ENCODE measurements at regions not wholly inside any gene's neighbourhood (a gene's known extent, or its start where the extent isn't known, plus 50 kb on each side); places are given as distances from the start of the nearest gene placed in this dataset.
A peak's percentile ranks its signal among the peaks of the same experiment; 100 is the strongest.
"Not testable (repeated sequence)": the region's sequence is repeated elsewhere in the genome, so short reads cannot be mapped to it uniquely, and the experiment has no call there.

DNA sequence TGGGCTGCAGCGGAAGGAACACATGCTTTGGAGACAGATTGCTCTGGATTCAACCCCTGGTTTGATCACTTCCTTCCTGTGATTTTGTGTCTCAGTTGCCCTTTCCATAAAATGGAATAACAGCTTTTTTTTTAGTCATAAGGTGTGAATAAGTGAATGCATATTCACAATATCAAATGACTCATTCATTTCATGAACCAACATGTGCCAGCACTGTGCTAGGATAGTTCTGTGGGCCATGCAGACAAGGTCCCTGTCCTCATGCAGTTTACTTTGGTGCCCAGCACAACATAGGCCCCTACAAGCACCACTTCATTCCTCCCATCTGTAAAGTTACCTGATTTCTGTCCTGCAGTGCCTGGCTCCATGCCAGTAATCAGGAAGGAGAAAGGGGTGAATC, 89.4 kb downstream of the TRIM43 start:
- CTCF ChIA-PET, result interaction anchor here (0.9 kb wide), 1 partner anchor 11 kb away, joined by 3 read pairs; no protein-coding TSS in a partner anchor
- H3K27me3 ChIP-seq (ENCODE audit: control insufficient read depth, insufficient read depth, low read length); H3K27ac ChIP-seq (ENCODE audit: low read length); DNase-seq (ENCODE audit: low read depth, low spot score); H3K4me3 ChIP-seq (ENCODE audit: low read depth in 2 of 2, low read length in 2 of 2); H3K36me3 ChIP-seq (ENCODE audit: control insufficient read depth, insufficient read depth, low read length); ATAC-seq; BruUV-seq (replicated peaks); intact Hi-C loops (cut with micrococcal nuclease; ENCODE audit: unreplicated experiment); H3K4me1 ChIP-seq (ENCODE audit: control insufficient read depth, insufficient read depth, low read length); in situ Hi-C loops (cut with HindIII; ENCODE audit: low pct_unique_long_range_greater_than_20kb, low sequenced_read_pairs); POLR2A ChIA-PET; H3K9me3 ChIP-seq (ENCODE audit: control insufficient read depth, insufficient read depth, low read depth, low read length): not testable (repeated sequence)

DNA sequence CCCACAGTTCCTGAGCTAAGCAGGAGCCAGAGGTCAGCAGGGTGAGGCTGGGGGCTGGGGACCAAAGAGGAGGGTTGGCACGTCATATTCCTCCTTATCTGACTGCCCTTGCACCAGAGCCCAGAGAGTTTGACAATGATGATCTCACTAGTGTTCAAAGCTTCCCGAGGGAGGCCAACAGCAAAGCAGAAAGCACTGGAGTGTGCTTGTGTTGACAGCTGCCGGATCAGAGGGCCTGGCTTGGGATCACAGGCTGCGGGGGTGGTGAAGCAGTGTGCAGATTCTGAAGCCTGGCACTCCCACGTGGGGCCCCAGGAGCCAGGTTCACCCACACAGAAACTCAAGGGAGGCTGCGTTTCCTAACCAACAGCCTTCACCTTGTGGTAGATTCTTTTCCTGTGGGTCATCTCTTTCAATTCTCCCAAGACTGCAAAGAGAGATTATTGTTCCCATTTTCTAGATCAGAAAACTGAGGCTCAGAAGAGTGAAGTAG, 89.8 kb downstream of the TRIM43 start:
- H3K4me1 ChIP-seq (ENCODE audit: control insufficient read depth, insufficient read depth, low read length); H3K36me3 ChIP-seq (ENCODE audit: control insufficient read depth, insufficient read depth, low read length); H3K27ac ChIP-seq (ENCODE audit: low read length); in situ Hi-C loops (cut with HindIII; ENCODE audit: low pct_unique_long_range_greater_than_20kb, low sequenced_read_pairs); H3K27me3 ChIP-seq (ENCODE audit: control insufficient read depth, insufficient read depth, low read length); intact Hi-C loops (cut with micrococcal nuclease; ENCODE audit: unreplicated experiment); H3K4me3 ChIP-seq (ENCODE audit: low read depth in 2 of 2, low read length in 2 of 2); H3K9me3 ChIP-seq (ENCODE audit: control insufficient read depth, insufficient read depth, low read depth, low read length); BruUV-seq (replicated peaks); ATAC-seq; DNase-seq (ENCODE audit: low read depth, low spot score); POLR2A ChIA-PET: not testable (repeated sequence)
- CTCF ChIA-PET, result interaction anchor here (0.9 kb wide), 1 partner anchor 11 kb away, joined by 3 read pairs; no protein-coding TSS in a partner anchor

DNA sequence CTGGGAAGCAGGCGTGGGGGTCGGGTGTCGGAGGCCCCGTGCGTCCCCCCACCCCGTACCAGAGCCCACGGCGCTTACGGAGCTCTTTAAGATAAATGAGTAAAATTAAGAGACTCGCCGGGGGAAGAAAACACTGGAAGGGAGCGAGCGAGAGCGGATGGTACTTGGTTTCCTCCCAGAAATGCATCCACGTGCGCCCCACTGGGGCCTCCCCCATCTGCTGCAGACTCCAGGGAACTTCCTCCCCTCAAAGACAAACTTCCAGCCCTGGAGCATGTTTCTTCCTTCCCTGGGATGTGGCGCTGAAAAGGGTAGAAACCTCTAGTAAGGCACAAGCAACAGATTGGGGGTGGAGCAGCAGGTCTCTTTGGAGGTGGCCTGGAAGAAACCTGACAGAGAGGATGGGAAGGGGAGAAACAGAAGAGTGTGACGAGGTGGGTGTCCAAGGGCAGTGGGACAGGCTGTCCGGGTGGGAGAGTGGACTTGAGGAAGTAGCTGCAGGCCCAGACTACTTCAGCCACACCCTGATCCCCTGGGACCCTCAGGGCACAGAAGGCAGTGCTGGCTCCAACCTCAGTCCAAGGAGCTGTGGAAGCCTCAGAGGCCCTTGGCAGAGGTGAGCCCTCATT, 91.2 kb downstream of the TRIM43 start:
- intact Hi-C loops (cut with micrococcal nuclease; ENCODE audit: unreplicated experiment); H3K4me1 ChIP-seq (ENCODE audit: control insufficient read depth, insufficient read depth, low read length); POLR2A ChIA-PET; H3K27ac ChIP-seq (ENCODE audit: low read length); DNase-seq (ENCODE audit: low read depth, low spot score); CTCF ChIA-PET; in situ Hi-C loops (cut with HindIII; ENCODE audit: low pct_unique_long_range_greater_than_20kb, low sequenced_read_pairs); H3K36me3 ChIP-seq (ENCODE audit: control insufficient read depth, insufficient read depth, low read length); H3K9me3 ChIP-seq (ENCODE audit: control insufficient read depth, insufficient read depth, low read depth, low read length); BruUV-seq (replicated peaks); H3K27me3 ChIP-seq (ENCODE audit: control insufficient read depth, insufficient read depth, low read length): not testable (repeated sequence)
- H3K4me3 ChIP-seq (ENCODE audit: low read depth in 2 of 2, low read length in 2 of 2), result peak overlapping the region; percentile 34 to 46
- peak; percentile 65 for ATAC-seq

DNA sequence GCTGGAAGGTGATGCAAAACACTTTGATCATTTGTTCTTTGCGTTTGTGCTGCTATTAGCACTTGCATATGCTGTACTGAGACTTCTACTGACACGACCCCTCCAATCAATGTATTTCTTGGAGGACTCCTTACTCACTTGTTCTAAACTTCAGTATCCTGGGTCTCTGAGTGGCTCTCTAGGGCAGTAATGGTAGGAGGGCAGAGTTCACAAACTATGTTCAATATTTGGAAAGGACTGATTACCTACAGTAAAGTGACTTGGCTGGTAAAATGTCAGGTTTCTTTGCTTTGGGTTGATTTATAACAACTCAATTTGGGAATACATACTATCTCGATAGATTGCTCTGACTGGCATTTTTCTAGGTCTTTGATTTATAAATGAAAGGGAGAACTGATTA, 93.7 kb downstream of the TRIM43 start:
- DNase-seq (ENCODE audit: low read depth, low spot score) (no peak), ATAC-seq (no peak)
- ChIA-PET CTCF (no interaction called here), POLR2A (no interaction called here)
- in situ Hi-C loops (cut with HindIII; ENCODE audit: low pct_unique_long_range_greater_than_20kb, low sequenced_read_pairs) (no loop called here), intact Hi-C loops (cut with micrococcal nuclease; ENCODE audit: unreplicated experiment) (no loop called here)
- BruUV-seq (replicated peaks), result no TSS peak
- no peaks in the 10 kb centered on the region for H3K4me1 ChIP-seq (ENCODE audit: control insufficient read depth, insufficient read depth, low read length)
- H3K36me3 ChIP-seq (ENCODE audit: control insufficient read depth, insufficient read depth, low read length), result no peaks in the 10 kb centered on the region
- H3K9me3 ChIP-seq (ENCODE audit: control insufficient read depth, insufficient read depth, low read depth, low read length), result no peaks in the 10 kb centered on the region
- TF ChIP-seq, protein P1, sequence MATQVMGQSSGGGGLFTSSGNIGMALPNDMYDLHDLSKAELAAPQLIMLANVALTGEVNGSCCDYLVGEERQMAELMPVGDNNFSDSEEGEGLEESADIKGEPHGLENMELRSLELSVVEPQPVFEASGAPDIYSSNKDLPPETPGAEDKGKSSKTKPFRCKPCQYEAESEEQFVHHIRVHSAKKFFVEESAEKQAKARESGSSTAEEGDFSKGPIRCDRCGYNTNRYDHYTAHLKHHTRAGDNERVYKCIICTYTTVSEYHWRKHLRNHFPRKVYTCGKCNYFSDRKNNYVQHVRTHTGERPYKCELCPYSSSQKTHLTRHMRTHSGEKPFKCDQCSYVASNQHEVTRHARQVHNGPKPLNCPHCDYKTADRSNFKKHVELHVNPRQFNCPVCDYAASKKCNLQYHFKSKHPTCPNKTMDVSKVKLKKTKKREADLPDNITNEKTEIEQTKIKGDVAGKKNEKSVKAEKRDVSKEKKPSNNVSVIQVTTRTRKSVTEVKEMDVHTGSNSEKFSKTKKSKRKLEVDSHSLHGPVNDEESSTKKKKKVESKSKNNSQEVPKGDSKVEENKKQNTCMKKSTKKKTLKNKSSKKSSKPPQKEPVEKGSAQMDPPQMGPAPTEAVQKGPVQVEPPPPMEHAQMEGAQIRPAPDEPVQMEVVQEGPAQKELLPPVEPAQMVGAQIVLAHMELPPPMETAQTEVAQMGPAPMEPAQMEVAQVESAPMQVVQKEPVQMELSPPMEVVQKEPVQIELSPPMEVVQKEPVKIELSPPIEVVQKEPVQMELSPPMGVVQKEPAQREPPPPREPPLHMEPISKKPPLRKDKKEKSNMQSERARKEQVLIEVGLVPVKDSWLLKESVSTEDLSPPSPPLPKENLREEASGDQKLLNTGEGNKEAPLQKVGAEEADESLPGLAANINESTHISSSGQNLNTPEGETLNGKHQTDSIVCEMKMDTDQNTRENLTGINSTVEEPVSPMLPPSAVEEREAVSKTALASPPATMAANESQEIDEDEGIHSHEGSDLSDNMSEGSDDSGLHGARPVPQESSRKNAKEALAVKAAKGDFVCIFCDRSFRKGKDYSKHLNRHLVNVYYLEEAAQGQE (IDR thresholded peaks at IDR 0.05; ENCODE audit: insufficient read depth in 1 of 2, low read depth in 2 of 2, low read length in 1 of 2), result no peak
- TF ChIP-seq POLR2AphosphoS5 (IDR thresholded peaks at IDR 0.05; ENCODE audit: low read depth, low read length), result no peak
- H3K27me3 ChIP-seq (ENCODE audit: control insufficient read depth, insufficient read depth, low read length), result 0 out of 2 replicates have a peak, but pooled peaks cover 2% of the 10 kb centered on the region
- H3K27ac ChIP-seq (ENCODE audit: low read length), result no peak overlapping the region
- no peak overlapping the region for H3K4me3 ChIP-seq (ENCODE audit: low read depth in 2 of 2, low read length in 2 of 2)

DNA sequence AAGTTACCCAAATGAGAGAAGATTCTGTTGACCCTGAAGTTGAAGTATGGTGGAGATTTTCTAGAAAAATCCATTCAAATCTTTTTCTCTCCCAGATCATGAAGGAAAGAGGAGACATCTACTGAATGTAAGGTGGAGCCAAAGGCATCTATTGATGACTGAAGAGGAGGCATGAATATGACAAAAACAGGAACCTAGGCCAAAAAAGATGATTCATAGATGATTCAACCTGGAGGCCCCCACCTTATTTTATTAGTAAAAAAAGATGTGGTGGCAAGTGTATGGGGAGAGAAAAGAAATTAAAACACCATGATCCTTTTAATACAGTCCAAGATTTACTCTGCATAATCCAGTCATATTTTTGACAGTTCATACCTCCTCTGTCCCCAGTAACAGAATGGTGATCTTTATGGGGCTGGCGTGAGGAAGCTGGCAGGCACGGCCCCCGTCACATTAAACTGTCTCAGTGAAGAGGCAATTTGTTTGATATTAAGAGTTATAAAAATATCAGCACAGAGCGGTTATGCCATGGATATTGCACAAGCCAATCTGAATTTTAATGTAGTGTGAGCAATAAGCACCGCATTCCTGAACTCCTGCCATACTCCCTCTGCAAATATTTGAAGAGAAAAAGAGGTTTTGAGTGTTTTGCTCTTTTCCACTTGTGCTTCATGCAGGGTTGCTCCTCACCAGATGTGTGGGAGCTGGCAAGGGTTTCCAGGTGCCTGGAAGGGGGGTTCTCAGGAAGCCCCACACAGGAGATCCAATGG, 94.4 kb downstream of the TRIM43 start:
- POLR2A ChIA-PET; H3K27ac ChIP-seq (ENCODE audit: low read length); H3K4me1 ChIP-seq (ENCODE audit: control insufficient read depth, insufficient read depth, low read length); H3K9me3 ChIP-seq (ENCODE audit: control insufficient read depth, insufficient read depth, low read depth, low read length); intact Hi-C loops (cut with micrococcal nuclease; ENCODE audit: unreplicated experiment); H3K27me3 ChIP-seq (ENCODE audit: control insufficient read depth, insufficient read depth, low read length); BruUV-seq (replicated peaks); H3K36me3 ChIP-seq (ENCODE audit: control insufficient read depth, insufficient read depth, low read length); DNase-seq (ENCODE audit: low read depth, low spot score); ATAC-seq; H3K4me3 ChIP-seq (ENCODE audit: low read depth in 2 of 2, low read length in 2 of 2); in situ Hi-C loops (cut with HindIII; ENCODE audit: low pct_unique_long_range_greater_than_20kb, low sequenced_read_pairs); CTCF ChIA-PET: not testable (repeated sequence)

DNA sequence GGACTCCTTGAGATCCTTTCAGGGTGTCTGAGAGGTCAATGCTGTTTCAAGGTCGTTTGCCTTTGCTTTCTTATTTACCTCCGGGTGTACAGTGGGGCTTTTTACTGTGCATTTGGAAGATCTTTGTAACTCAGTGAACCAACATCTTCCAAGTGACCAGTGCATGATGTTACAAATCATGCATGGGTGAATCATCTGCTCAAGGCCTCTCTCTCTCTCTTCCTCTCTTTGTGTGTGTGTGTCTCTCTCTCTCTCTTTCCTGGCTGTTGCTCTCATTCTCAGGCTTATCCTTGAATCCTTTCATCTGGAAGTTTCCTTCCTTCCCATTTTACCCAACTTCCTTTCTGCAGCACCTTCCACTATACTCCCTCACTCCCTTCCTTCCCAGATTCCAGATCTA, 96.1 kb downstream of the TRIM43 start:
- ATAC-seq; H3K4me3 ChIP-seq (ENCODE audit: low read depth in 2 of 2, low read length in 2 of 2); H3K27ac ChIP-seq (ENCODE audit: low read length); CTCF ChIA-PET; H3K4me1 ChIP-seq (ENCODE audit: control insufficient read depth, insufficient read depth, low read length); H3K36me3 ChIP-seq (ENCODE audit: control insufficient read depth, insufficient read depth, low read length); intact Hi-C loops (cut with micrococcal nuclease; ENCODE audit: unreplicated experiment); POLR2A ChIA-PET; BruUV-seq (replicated peaks); DNase-seq (ENCODE audit: low read depth, low spot score); H3K9me3 ChIP-seq (ENCODE audit: control insufficient read depth, insufficient read depth, low read depth, low read length); H3K27me3 ChIP-seq (ENCODE audit: control insufficient read depth, insufficient read depth, low read length); in situ Hi-C loops (cut with HindIII; ENCODE audit: low pct_unique_long_range_greater_than_20kb, low sequenced_read_pairs): not testable (repeated sequence)

Measured in Panc1 (cell line).